ENCODE measurements at regions not wholly inside any gene's neighbourhood (a gene's known extent, or its start where the extent isn't known, plus 50 kb on each side); places are given as distances from the start of the nearest gene placed in this dataset.

DNA sequence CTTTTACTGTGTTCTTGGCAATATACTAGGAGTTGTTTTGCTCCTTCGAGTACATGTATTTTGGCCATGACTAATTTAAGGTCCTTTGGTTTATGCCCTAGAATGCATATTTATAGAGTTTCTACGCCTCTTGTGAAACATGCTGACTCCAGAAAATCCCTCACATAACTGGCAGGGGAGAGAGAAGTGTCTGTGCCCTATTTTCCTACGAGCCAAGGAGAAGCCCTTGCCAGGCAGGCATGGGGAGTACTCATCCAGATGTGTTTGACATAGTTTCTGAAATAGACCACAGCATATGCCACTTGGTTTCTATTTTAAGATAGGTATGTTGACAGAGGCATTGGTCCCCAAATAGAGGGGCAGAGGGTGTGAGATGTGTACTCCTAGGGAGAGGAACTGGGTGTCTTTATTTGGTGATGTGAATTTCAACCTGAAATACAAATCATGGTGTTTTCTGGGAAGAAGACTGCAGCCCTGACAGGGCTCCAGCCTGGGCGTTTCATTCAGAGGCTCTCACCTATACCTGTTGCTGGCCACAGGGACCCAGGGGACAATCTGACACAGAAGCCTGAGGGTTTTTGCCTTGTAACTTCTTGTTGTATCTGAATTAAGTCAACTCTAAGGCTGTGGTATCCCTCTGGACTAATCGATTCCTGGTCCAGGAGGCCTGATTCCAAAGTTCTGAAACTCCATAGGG lies 267.8 kb upstream of the C2CD4B start:
- no peaks in the 10 kb centered on the region for H3K4me1 ChIP-seq (ENCODE audit: insufficient read depth, low read length)
- no peak overlapping the region for H3K27ac ChIP-seq (ENCODE audit: low read length)
- H3K9ac ChIP-seq (ENCODE audit: low read depth, low read length): no peak overlapping the region
- no peak overlapping the region for H3K4me3 ChIP-seq (ENCODE audit: low read length)
- no peaks in the 10 kb centered on the region for H3K9me3 ChIP-seq (ENCODE audit: insufficient read depth, low read depth, low read length)
- H3K36me3 ChIP-seq (ENCODE audit: insufficient read depth, low read depth, low read length): no peaks in the 10 kb centered on the region
- H3K27me3 ChIP-seq (ENCODE audit: insufficient read depth, low read length): no peaks in the 10 kb centered on the region

DNA sequence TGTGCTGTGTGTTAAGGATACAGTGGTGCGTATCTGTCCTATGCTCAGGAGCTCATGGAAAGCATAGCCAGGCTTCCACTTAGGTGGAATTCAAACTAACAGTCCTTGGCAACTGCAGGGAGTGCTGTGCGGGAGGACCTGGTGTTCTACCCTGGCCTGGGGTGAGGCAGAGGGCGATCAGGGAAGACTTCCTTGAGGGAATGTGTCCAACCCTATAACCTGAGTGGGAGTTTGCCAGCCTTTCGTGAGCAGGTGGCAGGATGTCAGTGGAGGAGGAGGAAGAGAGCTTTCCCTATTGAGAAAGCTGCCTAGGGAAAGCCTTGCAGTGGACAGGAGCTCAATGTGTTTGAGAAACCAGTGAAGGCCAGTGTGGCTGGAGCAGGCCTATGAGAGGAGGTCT lies 271.1 kb upstream of the C2CD4B start:
- Histone ChIP-seq H3K4me1 (ENCODE audit: insufficient read depth, low read length) (no peaks in the 10 kb centered on the region), H3K27ac (ENCODE audit: low read length) (no peak overlapping the region), H3K9ac (ENCODE audit: low read depth, low read length) (no peak overlapping the region), H3K4me3 (ENCODE audit: low read length) (no peak overlapping the region), H3K27me3 (ENCODE audit: insufficient read depth, low read length) (no peaks in the 10 kb centered on the region), H3K9me3 (ENCODE audit: insufficient read depth, low read depth, low read length) (no peaks in the 10 kb centered on the region), H3K36me3 (ENCODE audit: insufficient read depth, low read depth, low read length) (no peaks in the 10 kb centered on the region)

DNA sequence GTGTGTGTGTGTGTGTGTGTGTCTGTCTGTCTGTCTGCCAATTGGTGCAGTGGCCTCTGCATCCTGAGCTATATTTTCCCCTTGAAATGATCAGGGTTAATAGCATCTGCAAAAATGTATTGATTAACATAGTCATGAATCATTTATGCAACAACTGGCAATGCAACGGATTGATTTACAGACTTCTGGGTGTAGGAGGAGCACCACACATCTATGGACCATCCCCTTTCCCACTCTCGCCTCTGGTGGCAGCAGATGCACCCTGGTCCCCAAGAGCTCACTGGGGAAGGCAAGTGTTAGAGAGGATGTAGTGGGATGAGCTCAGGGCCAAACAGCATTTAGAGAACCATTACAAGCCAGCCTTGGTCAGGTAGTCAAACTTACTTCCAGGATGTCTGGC lies 272.7 kb upstream of the C2CD4B start:
- Histone ChIP-seq H3K9ac (ENCODE audit: low read depth, low read length) (no peak overlapping the region), H3K4me3 (ENCODE audit: low read length) (no peak overlapping the region), H3K36me3 (ENCODE audit: insufficient read depth, low read depth, low read length) (no peaks in the 10 kb centered on the region), H3K27ac (ENCODE audit: low read length) (no peak overlapping the region), H3K27me3 (ENCODE audit: insufficient read depth, low read length) (no peaks in the 10 kb centered on the region), H3K9me3 (ENCODE audit: insufficient read depth, low read depth, low read length) (no peaks in the 10 kb centered on the region), H3K4me1 (ENCODE audit: insufficient read depth, low read length) (no peaks in the 10 kb centered on the region)

DNA sequence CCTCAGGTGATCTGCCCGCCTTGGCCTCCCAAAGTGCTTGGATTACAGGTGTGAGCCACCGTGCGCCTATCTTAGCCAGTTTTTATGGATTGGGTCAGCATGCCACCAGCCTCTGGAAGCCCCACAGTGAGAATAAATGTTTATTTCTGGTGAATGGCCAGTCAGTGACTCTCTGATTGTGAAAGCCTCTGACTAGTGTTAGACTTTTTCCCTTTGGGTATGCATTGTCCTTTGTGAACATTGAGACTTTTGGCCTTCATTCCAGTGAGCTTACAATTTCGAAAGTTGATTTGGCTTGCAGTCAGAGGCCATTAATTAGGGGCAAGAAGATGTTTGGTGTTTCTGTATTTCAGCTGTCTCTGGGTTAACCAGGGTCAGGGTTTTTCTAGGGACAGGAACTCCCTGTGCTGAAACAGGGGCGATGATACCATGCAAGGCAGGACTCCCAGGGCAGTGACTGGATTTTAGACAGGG lies 274.5 kb upstream of the C2CD4B start:
- no peaks in the 10 kb centered on the region for H3K4me1 ChIP-seq (ENCODE audit: insufficient read depth, low read length)
- H3K4me3 ChIP-seq (ENCODE audit: low read length): no peak overlapping the region
- no peaks in the 10 kb centered on the region for H3K9me3 ChIP-seq (ENCODE audit: insufficient read depth, low read depth, low read length)
- no peaks in the 10 kb centered on the region for H3K27me3 ChIP-seq (ENCODE audit: insufficient read depth, low read length)
- H3K9ac ChIP-seq (ENCODE audit: low read depth, low read length): no peak overlapping the region
- no peaks in the 10 kb centered on the region for H3K36me3 ChIP-seq (ENCODE audit: insufficient read depth, low read depth, low read length)
- no peak overlapping the region for H3K27ac ChIP-seq (ENCODE audit: low read length)

DNA sequence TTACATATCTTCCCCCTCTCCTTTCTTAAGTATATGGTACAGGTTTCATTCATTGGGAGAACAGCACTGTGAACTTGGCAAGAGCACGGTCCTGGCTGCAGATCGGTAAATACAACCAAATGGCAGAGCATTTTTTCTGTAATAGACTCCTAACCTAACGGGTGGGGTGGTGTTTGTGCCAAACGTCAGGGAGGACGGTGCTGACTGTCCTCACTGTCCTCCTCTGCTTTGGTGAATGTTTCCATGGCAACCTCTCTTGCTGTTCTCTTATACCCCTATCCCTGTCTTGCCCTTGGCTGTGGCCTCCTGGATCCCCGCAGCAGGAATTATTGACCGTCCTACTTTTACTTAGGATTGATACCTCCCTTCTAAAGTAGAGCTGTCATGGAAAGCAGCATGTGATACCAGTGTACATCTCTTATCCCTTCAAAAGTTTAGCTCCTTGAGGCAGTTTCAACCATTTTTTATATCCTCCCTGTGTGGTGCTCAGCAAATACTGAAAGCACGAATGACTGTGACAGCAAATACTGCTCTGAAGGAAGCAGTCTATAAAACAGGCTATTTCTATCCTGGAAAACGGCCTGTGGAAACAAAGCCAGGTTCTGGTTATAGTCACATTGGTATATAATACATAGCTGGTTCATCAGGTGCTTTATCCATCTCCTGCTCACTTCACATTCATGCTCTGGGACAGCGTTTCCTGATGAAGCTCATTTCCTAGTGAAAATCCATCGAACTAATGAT lies 275.4 kb upstream of the C2CD4B start:
- no peaks in the 10 kb centered on the region for H3K4me1 ChIP-seq (ENCODE audit: insufficient read depth, low read length)
- H3K27ac ChIP-seq (ENCODE audit: low read length): no peak overlapping the region
- no peaks in the 10 kb centered on the region for H3K27me3 ChIP-seq (ENCODE audit: insufficient read depth, low read length)
- H3K9me3 ChIP-seq (ENCODE audit: insufficient read depth, low read depth, low read length): no peaks in the 10 kb centered on the region
- no peak overlapping the region for H3K9ac ChIP-seq (ENCODE audit: low read depth, low read length)
- H3K4me3 ChIP-seq (ENCODE audit: low read length): no peak overlapping the region
- no peaks in the 10 kb centered on the region for H3K36me3 ChIP-seq (ENCODE audit: insufficient read depth, low read depth, low read length)

DNA sequence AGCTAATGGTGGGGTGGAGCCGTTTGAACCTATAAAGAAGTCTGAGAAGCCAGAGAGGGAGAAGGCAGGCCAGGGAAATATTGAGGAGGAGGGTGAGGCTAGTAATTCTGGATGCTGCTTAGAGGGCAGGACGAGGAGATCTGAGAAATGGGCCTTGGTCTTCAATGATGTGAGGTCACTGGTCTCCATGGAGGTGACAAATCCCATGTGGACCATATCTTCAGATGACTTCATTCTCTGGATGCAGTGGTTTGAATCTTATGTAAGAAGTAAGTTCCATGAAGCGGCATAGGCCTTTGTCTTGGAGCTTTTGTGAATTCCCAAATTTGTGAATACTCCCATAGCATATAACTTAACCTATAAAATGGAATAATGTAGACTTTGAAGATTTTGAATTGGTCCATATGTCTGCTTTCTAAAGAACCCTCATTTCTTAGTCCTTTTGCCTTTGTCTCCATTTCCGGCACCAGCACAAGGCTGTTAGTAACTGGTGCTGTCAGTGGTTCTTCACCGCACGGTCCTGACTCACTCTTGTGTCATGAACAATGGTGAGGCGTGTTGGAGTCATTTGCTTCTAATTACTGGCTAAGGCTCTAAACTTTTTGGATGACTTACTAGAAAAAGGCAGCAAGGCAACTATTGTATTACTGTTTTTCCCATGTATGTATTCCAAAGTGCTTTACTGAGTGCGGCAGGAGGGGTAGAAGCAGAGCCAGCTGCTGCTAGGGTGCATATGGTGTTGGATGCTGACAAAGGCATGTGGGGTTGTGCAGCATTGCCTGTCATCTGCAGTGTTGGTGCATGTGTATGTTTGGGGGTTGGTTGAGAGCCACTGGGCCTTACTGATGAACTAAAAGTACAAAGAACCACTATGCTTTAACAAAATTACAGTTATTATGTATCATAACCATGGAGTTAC lies 279.3 kb upstream of the C2CD4B start:
- H3K27ac ChIP-seq (ENCODE audit: low read length): no peak overlapping the region
- no peaks in the 10 kb centered on the region for H3K27me3 ChIP-seq (ENCODE audit: insufficient read depth, low read length)
- peaks cover 13% of the 10 kb centered on the region for H3K4me1 ChIP-seq (ENCODE audit: insufficient read depth, low read length)
- H3K9ac ChIP-seq (ENCODE audit: low read depth, low read length): no peak overlapping the region
- no peaks in the 10 kb centered on the region for H3K36me3 ChIP-seq (ENCODE audit: insufficient read depth, low read depth, low read length)
- H3K4me3 ChIP-seq (ENCODE audit: low read length): no peak overlapping the region
- no peaks in the 10 kb centered on the region for H3K9me3 ChIP-seq (ENCODE audit: insufficient read depth, low read depth, low read length)

DNA sequence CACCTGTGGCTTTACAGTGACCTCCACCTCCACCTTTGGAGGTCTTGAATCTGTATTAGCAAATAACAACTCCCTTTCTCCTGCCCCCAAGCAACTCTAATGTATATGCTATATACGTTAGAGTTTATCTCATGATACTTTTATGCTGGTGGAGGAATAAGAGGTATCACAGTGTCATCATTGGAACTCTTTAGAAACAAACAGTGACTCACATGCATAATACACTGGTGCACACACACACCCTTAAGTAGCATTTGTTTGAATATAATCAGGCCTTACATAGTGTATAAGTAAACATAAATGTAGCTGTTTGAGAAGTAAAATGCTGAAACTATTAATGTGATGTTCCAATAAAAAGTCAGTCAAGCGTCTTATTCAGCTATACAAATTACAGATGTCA lies 280.2 kb upstream of the C2CD4B start:
- no peak overlapping the region for H3K27ac ChIP-seq (ENCODE audit: low read length)

DNA sequence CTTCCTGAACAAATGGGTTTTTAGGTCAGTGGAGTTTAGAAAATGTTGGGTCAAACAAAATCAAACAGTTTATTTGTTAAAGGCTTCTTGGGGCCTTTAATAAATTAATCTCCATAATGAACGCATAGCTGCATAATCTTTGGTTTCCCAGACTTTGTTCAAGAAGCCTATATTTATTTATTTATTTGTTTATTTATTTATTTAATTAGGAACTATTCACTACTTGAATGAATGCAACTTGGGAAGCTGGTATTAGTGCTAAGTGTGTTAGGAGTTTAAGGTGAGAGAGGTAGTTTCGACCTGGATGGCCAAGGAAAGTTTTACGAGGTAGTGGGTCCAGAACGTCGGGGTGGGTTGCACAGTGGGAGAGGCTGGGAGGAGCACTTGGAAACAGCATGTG lies 281.9 kb upstream of the C2CD4B start:
- Histone ChIP-seq H3K9me3 (ENCODE audit: insufficient read depth, low read depth, low read length) (no peaks in the 10 kb centered on the region), H3K27ac (ENCODE audit: low read length) (no peak overlapping the region), H3K36me3 (ENCODE audit: insufficient read depth, low read depth, low read length) (no peaks in the 10 kb centered on the region), H3K9ac (ENCODE audit: low read depth, low read length) (no peak overlapping the region), H3K4me3 (ENCODE audit: low read length) (no peak overlapping the region), H3K27me3 (ENCODE audit: insufficient read depth, low read length) (no peaks in the 10 kb centered on the region), H3K4me1 (ENCODE audit: insufficient read depth, low read length) (peaks cover 18% of the 10 kb centered on the region)

More for the DNA sequence above, 280.2 kb upstream of the C2CD4B start:
- H3K36me3 ChIP-seq (ENCODE audit: insufficient read depth, low read depth, low read length): no peaks in the 10 kb centered on the region
- H3K9ac ChIP-seq (ENCODE audit: low read depth, low read length): no peak overlapping the region
- H3K4me3 ChIP-seq (ENCODE audit: low read length): no peak overlapping the region
- no peaks in the 10 kb centered on the region for H3K27me3 ChIP-seq (ENCODE audit: insufficient read depth, low read length)
- no peaks in the 10 kb centered on the region for H3K9me3 ChIP-seq (ENCODE audit: insufficient read depth, low read depth, low read length)
- H3K4me1 ChIP-seq (ENCODE audit: insufficient read depth, low read length): peaks cover 13% of the 10 kb centered on the region

DNA sequence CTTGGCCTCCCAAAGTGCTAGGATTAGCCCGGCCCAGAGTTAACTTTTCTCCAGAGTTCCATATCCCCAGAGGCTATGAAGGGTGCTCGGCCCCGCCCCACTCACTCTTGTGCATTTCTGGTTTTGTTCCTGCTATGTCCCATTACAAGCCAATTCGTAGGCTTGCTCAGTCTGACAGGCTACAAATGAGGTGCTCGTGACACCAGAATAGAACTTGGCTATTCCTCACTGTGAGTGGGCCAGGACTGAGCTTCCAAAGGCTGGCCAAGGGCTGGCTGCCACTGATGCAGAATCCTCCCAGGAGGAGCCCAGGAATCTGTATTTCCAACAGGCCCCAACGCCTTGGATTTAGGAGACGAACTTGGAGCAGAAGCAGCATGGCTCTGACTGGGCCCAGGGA lies 282.7 kb upstream of the C2CD4B start:
- Histone ChIP-seq H3K27ac (ENCODE audit: low read length) (no peak overlapping the region), H3K27me3 (ENCODE audit: insufficient read depth, low read length) (no peaks in the 10 kb centered on the region), H3K4me1 (ENCODE audit: insufficient read depth, low read length) (peaks cover 24% of the 10 kb centered on the region), H3K9ac (ENCODE audit: low read depth, low read length) (0 out of 2 replicates have a peak overlapping the region, but pooled peaks have one; percentile 22), H3K9me3 (ENCODE audit: insufficient read depth, low read depth, low read length) (no peaks in the 10 kb centered on the region), H3K4me3 (ENCODE audit: low read length) (no peak overlapping the region), H3K36me3 (ENCODE audit: insufficient read depth, low read depth, low read length) (no peaks in the 10 kb centered on the region)

DNA sequence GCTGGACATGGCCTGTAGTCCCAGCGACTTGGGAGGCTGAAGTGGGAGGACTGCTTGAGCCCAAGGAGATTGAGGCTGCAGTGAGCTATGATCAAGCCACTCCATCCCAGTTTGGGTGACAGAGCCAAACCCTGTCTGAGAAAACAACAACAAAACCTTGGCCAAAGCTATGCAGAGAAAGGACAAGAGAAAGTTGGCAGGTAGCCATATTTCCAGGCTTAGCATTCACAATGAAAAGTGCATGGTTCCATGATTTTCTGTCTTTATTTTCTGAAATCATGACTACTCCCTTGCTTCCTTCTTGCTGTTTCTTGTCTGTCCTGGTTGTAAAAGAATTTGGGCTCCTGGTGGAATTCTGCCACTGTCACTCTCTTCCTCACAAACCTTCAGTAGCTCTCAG lies 284.6 kb upstream of the C2CD4B start:
- H3K36me3 ChIP-seq (ENCODE audit: insufficient read depth, low read depth, low read length): no peaks in the 10 kb centered on the region
- H3K27ac ChIP-seq (ENCODE audit: low read length): no peak overlapping the region
- H3K9ac ChIP-seq (ENCODE audit: low read depth, low read length): no peak overlapping the region

DNA sequence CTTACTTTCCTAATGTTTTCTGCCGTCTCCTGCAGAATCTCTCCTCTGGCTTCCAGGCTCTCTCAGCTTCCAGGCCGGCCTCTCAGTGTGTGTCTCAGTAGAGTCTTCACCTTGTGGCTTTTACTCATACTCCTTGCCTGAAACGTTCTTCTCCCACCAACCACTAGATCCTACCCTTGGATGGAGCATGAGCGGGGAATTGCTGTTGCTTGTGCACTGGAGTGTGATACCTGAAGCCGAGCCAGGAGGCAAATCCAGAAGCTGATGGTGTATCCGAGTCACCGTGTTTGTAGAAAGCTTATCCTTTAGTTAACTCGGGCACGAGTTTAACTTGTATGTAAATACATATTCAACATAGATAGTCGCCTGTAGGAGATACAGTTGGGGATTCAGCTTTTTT lies 285.0 kb upstream of the C2CD4B start:
- Histone ChIP-seq H3K27ac (ENCODE audit: low read length) (no peak overlapping the region), H3K27me3 (ENCODE audit: insufficient read depth, low read length) (no peaks in the 10 kb centered on the region), H3K36me3 (ENCODE audit: insufficient read depth, low read depth, low read length) (no peaks in the 10 kb centered on the region), H3K9ac (ENCODE audit: low read depth, low read length) (no peak overlapping the region), H3K9me3 (ENCODE audit: insufficient read depth, low read depth, low read length) (no peaks in the 10 kb centered on the region), H3K4me1 (ENCODE audit: insufficient read depth, low read length) (peaks cover 37% of the 10 kb centered on the region), H3K4me3 (ENCODE audit: low read length) (no peak overlapping the region)

More for the DNA sequence above, 284.6 kb upstream of the C2CD4B start:
- Histone ChIP-seq H3K4me1 (ENCODE audit: insufficient read depth, low read length) (peaks cover 37% of the 10 kb centered on the region), H3K4me3 (ENCODE audit: low read length) (no peak overlapping the region), H3K9me3 (ENCODE audit: insufficient read depth, low read depth, low read length) (no peaks in the 10 kb centered on the region), H3K27me3 (ENCODE audit: insufficient read depth, low read length) (no peaks in the 10 kb centered on the region)

All from iPS-20b (cell line).